Endothelial cell of umbilical vein (primary cell): ENCODE measurements at regions not wholly inside any gene's neighbourhood (a gene's known extent, or its start where the extent isn't known, plus 50 kb on each side); places are given as distances from the start of the nearest gene placed in this dataset.

ENCODE experiments used
- CTCF ChIP-seq, 2 donors: IDR thresholded peaks; 1 replicate in 1 of 2; 2 replicates in 1 of 2; pipeline ENCODE4 v1.5.1; 2011; ENCODE audit warnings: low read length in 2 of 2, mild to moderate bottlenecking in 2 of 2, moderate library complexity in 2 of 2, control low read depth in 1 of 2, inconsistent platforms in 1 of 2, low read depth in 1 of 2; ENCODE audit not compliant: insufficient read depth in 1 of 2; ENCODE audit errors: extremely low read depth in 1 of 2
- GATA2 ChIP-seq: IDR thresholded peaks from 2 replicates; pipeline ENCODE4 v1.7.0; 2011; ENCODE audit warnings: low read depth, mild to moderate bottlenecking, moderate library complexity, mixed read lengths, low read length; ENCODE audit not compliant: insufficient read length, insufficient read depth
- MAX ChIP-seq: IDR thresholded peaks from 2 replicates; pipeline ENCODE4 v1.6.1; 2011; ENCODE audit not compliant: insufficient read depth, insufficient read length
- POLR2A ChIP-seq: IDR thresholded peaks from 2 replicates; pipeline ENCODE4 v1.6.1; 2012; ENCODE audit warnings: low read depth, mild to moderate bottlenecking, control low read depth, low read length

DNA sequence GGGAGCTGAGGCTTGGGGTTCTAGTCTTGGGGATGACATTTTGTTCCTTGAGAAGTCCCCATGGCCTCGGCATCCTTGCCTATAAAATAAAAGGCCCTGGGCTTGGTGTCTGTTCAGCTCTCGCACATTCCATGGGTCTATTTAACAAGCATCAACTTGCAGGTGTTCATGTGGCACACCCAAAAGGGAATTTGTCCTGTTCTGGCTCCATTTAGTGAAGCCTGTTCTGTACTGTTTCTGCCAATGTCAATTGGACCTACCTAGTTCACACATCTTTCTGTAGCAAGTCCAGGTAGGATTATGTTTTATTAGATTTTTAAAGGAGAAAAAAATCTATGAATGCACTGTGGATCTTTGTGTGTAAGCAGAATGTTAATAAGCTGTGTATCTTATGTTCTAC is 262.0 kb downstream of the HIVEP2 start:
- TF ChIP-seq CTCF (IDR thresholded peaks at IDR 0.05; ENCODE audit: extremely low read depth in 1 of 2, insufficient read depth in 1 of 2, low read depth in 1 of 2, low read length in 2 of 2): no peak
- no peak for TF ChIP-seq POLR2A
- TF ChIP-seq MAX: no peak
- TF ChIP-seq GATA2: no peak
